ENCODE measurements at regions not wholly inside any gene's neighbourhood (a gene's known extent, or its start where the extent isn't known, plus 50 kb on each side); places are given as distances from the start of the nearest gene placed in this dataset.
"Not testable (repeated sequence)": the region's sequence is repeated elsewhere in the genome, so short reads cannot be mapped to it uniquely, and the experiment has no call there.

GRCh38 chr7:13201628-13202027 is 514.2 kb downstream of the ARL4A start:
- ChIA-PET POLR2A (no interaction called here), CTCF (no interaction called here)
- Mint-ChIP-seq H3K4me1 (no peaks in the 10 kb centered on the region), H3K36me3 (ENCODE audit: low read depth) (no peaks in the 10 kb centered on the region), H3K9me3 (no peaks in the 10 kb centered on the region), H3K27me3 (peaks cover 2% of the 10 kb centered on the region), H3K4me3 (no peak overlapping the region), H3K27ac (no peak overlapping the region)
- no peak for DNase-seq

DNA sequence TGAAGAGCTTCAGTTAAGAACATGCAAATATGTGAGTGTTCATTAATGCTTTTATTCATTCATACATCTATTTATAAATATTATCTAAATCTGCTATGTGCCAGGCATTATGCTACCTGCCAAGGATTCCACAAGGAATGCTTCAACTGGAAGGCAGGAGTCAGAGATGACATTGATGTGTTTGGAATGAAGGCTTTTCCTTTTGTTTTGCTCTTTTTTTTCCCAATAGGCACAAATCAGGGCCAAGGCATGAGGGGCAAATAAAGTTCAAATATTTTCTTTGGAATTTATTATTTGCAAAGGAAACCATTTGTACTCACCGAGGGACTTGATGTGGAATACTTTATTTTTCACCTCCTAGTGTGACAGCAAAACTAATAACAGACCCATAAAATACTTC is 530.3 kb downstream of the ARL4A start:
- no peak overlapping the region for H3K4me3 Mint-ChIP-seq
- ChIA-PET CTCF (interaction anchor here (0.6 kb wide), 1 partner anchor 1027 kb away, joined by 3 read pairs; no protein-coding TSS in a partner anchor), POLR2A (no interaction called here)
- no peaks in the 10 kb centered on the region for H3K4me1 Mint-ChIP-seq
- no peak overlapping the region for H3K27ac Mint-ChIP-seq
- H3K27me3 Mint-ChIP-seq: no peaks in the 10 kb centered on the region
- no peaks in the 10 kb centered on the region for H3K36me3 Mint-ChIP-seq (ENCODE audit: low read depth)
- no peak for DNase-seq
- H3K9me3 Mint-ChIP-seq: no peaks in the 10 kb centered on the region

DNA sequence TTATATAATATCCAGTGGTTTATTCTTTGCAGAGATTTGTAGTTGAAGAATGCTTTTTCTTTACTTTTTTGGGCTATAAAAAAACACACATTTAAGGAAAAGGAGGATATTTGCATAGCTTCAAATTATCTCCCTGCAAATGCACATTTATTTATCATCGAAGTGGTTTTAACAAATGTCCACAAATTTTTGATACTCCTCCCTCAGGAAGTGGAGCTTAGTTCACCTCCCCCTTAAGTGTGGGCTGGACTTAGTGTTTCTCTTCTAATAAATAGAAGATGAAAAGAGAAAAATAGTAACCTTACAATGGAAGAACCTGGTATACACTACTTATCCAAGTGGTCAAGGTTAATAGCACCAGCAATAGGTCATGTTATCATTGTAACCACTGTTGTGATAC is 537.6 kb downstream of the ARL4A start:
- Mint-ChIP-seq H3K4me3 (no peak overlapping the region), H3K27me3 (no peaks in the 10 kb centered on the region), H3K27ac (no peak overlapping the region), H3K4me1 (no peaks in the 10 kb centered on the region), H3K36me3 (ENCODE audit: low read depth) (no peaks in the 10 kb centered on the region), H3K9me3 (no peaks in the 10 kb centered on the region)
- DNase-seq: no peak
- POLR2A ChIA-PET: no interaction called here
- CTCF ChIA-PET: no interaction called here

GRCh38 chr7:13226385-13226784 is 539.0 kb downstream of the ARL4A start:
- ChIA-PET CTCF (no interaction called here), POLR2A (no interaction called here)
- no peaks in the 10 kb centered on the region for H3K36me3 Mint-ChIP-seq (ENCODE audit: low read depth)
- no peaks in the 10 kb centered on the region for H3K4me1 Mint-ChIP-seq
- no peaks in the 10 kb centered on the region for H3K9me3 Mint-ChIP-seq
- H3K27ac Mint-ChIP-seq: no peak overlapping the region
- no peaks in the 10 kb centered on the region for H3K27me3 Mint-ChIP-seq
- H3K4me3 Mint-ChIP-seq: no peak overlapping the region
- DNase-seq: no peak

DNA sequence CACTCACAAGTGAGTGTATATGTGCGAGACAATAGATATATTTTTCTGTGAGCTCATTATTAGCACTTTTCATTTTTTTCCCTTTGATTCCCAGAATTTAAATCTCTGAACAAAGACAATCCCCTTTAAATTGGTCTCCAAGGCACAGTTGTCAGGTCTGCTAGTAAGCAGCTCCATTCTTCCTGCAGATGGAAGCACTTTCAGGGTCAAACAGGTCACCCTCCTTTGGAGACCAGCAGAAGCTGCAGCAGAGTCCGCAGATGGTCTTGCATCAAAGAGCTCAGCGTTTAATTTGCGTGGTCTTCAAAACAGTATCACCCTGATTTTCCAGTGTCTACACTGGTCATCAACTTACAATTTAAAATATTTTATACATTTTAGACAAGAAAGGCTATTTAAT is 543.8 kb downstream of the ARL4A start:
- H3K9me3 Mint-ChIP-seq: no peaks in the 10 kb centered on the region
- H3K36me3 Mint-ChIP-seq (ENCODE audit: low read depth): no peaks in the 10 kb centered on the region
- ChIA-PET CTCF (no interaction called here), POLR2A (no interaction called here)
- H3K27me3 Mint-ChIP-seq: no peaks in the 10 kb centered on the region
- DNase-seq: no peak
- H3K27ac Mint-ChIP-seq: no peak overlapping the region
- no peaks in the 10 kb centered on the region for H3K4me1 Mint-ChIP-seq
- H3K4me3 Mint-ChIP-seq: no peak overlapping the region

- Mint-ChIP-seq H3K9me3 (no peaks in the 10 kb centered on the region), H3K4me1 (no peaks in the 10 kb centered on the region), H3K27me3 (no peaks in the 10 kb centered on the region), H3K27ac (no peak overlapping the region), H3K4me3 (no peak overlapping the region), H3K36me3 (ENCODE audit: low read depth) (no peaks in the 10 kb centered on the region)
- DNase-seq: no peak
- ChIA-PET POLR2A (no interaction called here), CTCF (no interaction called here)
These were observed 548.0 kb downstream of the ARL4A start for GRCh38 chr7:13235436-13235835.

GRCh38 chr7:13236026-13236425 is 548.6 kb downstream of the ARL4A start:
- DNase-seq: no peak
- no peaks in the 10 kb centered on the region for H3K27me3 Mint-ChIP-seq
- H3K27ac Mint-ChIP-seq: no peak overlapping the region
- CTCF ChIA-PET: no interaction called here
- POLR2A ChIA-PET: no interaction called here
- no peaks in the 10 kb centered on the region for H3K4me1 Mint-ChIP-seq
- H3K36me3 Mint-ChIP-seq (ENCODE audit: low read depth): no peaks in the 10 kb centered on the region
- no peaks in the 10 kb centered on the region for H3K9me3 Mint-ChIP-seq
- no peak overlapping the region for H3K4me3 Mint-ChIP-seq

DNA sequence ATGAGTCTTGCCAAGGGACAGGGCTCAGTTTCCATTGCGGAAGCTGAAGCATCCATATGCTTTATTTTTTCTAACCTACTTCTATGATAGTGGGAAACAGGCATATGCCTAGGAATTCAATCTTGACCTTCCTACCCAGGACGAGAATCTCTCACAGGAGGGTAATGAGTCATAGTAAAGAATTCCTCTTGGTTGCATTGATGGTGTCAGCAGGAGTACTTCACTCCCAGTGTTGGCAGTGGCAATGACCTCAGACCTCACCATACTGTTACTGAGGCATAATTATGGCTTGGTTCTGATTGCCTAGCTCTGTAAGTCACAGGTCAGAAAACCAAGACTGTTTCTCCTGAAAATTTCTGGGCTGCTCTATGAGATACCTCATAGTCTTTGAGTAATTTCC is 552.9 kb downstream of the ARL4A start:
- no peaks in the 10 kb centered on the region for H3K9me3 Mint-ChIP-seq
- ChIA-PET CTCF (no interaction called here), POLR2A (no interaction called here)
- H3K36me3 Mint-ChIP-seq (ENCODE audit: low read depth): no peaks in the 10 kb centered on the region
- no peak overlapping the region for H3K4me3 Mint-ChIP-seq
- no peak for DNase-seq
- H3K27me3 Mint-ChIP-seq: no peaks in the 10 kb centered on the region
- H3K4me1 Mint-ChIP-seq: no peaks in the 10 kb centered on the region
- no peak overlapping the region for H3K27ac Mint-ChIP-seq

GRCh38 chr7:13241416-13241815 is 554.0 kb downstream of the ARL4A start:
- H3K36me3 Mint-ChIP-seq (ENCODE audit: low read depth): no peaks in the 10 kb centered on the region
- CTCF ChIA-PET: no interaction called here
- POLR2A ChIA-PET: no interaction called here
- H3K9me3 Mint-ChIP-seq: no peaks in the 10 kb centered on the region
- no peak overlapping the region for H3K4me3 Mint-ChIP-seq
- H3K27ac Mint-ChIP-seq: no peak overlapping the region
- H3K4me1 Mint-ChIP-seq: no peaks in the 10 kb centered on the region
- no peak for DNase-seq
- H3K27me3 Mint-ChIP-seq: no peaks in the 10 kb centered on the region

GRCh38 chr7:13257661-13258060 is 570.2 kb downstream of the ARL4A start:
- Mint-ChIP-seq H3K4me3 (no peak overlapping the region), H3K4me1 (no peaks in the 10 kb centered on the region), H3K36me3 (ENCODE audit: low read depth) (no peaks in the 10 kb centered on the region), H3K27me3 (no peaks in the 10 kb centered on the region), H3K9me3 (no peaks in the 10 kb centered on the region), H3K27ac (no peak overlapping the region)
- POLR2A ChIA-PET: no interaction called here
- DNase-seq: no peak
- CTCF ChIA-PET: no interaction called here

GRCh38 chr7:13258386-13258785 is 571.0 kb downstream of the ARL4A start:
- Mint-ChIP-seq H3K27ac (no peak overlapping the region), H3K4me3 (no peak overlapping the region), H3K9me3 (no peaks in the 10 kb centered on the region), H3K36me3 (ENCODE audit: low read depth) (no peaks in the 10 kb centered on the region), H3K4me1 (no peaks in the 10 kb centered on the region), H3K27me3 (no peaks in the 10 kb centered on the region)
- CTCF ChIA-PET: no interaction called here
- POLR2A ChIA-PET: no interaction called here
- no peak for DNase-seq

DNA sequence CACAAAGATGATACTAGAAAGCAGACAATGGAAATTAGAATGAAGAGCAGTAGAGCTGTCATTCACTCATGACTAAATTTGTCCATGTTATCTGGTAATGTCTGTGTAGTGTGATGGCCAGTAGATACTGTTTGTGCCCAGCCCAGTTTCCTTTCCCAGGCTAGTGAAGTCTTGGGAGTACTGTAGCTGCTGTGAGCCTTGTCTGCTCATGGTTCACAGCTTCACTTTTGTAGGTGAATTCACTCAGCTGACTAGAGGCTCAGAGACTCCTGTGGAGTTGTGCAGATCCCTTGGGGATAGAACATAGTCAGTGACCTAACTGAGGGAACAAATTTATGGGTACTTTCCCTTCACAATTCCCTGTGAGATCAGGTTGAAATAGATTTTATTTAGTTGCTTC is 572.5 kb downstream of the ARL4A start:
- Mint-ChIP-seq H3K9me3 (no peaks in the 10 kb centered on the region), H3K27me3 (no peaks in the 10 kb centered on the region), H3K4me1 (no peaks in the 10 kb centered on the region), H3K36me3 (ENCODE audit: low read depth) (no peaks in the 10 kb centered on the region), H3K27ac (no peak overlapping the region), H3K4me3 (no peak overlapping the region)
- ChIA-PET POLR2A (no interaction called here), CTCF (interaction anchor here (0.9 kb wide), 1 partner anchor 574 kb away, joined by 3 read pairs; no protein-coding TSS in a partner anchor)
- no peak for DNase-seq

GRCh38 chr7:13262929-13263530 is 575.6 kb downstream of the ARL4A start:
- ChIA-PET CTCF (interaction anchor here (1.4 to 2.5 kb wide), 2 partner anchors 577 to 588 kb away, joined by 6 to 9 read pairs; no protein-coding TSS in a partner anchor), POLR2A (no interaction called here)
- Mint-ChIP-seq H3K4me3 (no peak overlapping the region), H3K9me3 (no peaks in the 10 kb centered on the region), H3K27ac (no peak overlapping the region), H3K27me3 (peaks cover 4% of the 10 kb centered on the region), H3K4me1 (no peaks in the 10 kb centered on the region), H3K36me3 (ENCODE audit: low read depth) (no peaks in the 10 kb centered on the region)
- no peak for DNase-seq

- ChIA-PET POLR2A (no interaction called here), CTCF (no interaction called here)
- no peaks in the 10 kb centered on the region for H3K4me1 Mint-ChIP-seq
- no peak for DNase-seq
- no peaks in the 10 kb centered on the region for H3K36me3 Mint-ChIP-seq (ENCODE audit: low read depth)
- H3K27me3 Mint-ChIP-seq: peaks cover 4% of the 10 kb centered on the region
- H3K27ac Mint-ChIP-seq: no peak overlapping the region
- H3K9me3 Mint-ChIP-seq: no peaks in the 10 kb centered on the region
- no peak overlapping the region for H3K4me3 Mint-ChIP-seq
These were observed 577.8 kb downstream of the ARL4A start for GRCh38 chr7:13265271-13265670.

DNA sequence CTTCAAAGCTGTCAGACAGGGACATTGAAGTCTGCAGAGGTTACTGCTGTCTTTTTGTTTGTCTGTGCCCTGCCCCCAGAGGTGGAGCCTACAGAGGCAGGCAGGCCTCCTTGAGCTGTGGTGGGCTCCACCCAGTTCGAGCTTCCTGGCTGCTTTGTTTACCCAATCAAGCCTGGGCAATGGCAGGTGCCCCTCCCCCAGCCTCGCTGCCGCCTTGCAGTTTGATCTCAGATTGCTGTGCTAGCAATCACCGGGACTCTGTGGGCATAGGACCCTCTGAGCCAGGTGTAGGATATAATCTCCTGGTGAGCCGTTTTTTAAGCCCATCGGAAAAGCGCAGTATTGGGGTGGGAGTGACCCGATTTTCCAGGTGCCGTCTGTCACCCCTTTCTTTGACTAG is 586.8 kb downstream of the ARL4A start:
- H3K4me1 Mint-ChIP-seq; H3K27ac Mint-ChIP-seq; POLR2A ChIA-PET; H3K27me3 Mint-ChIP-seq; H3K4me3 Mint-ChIP-seq; CTCF ChIA-PET; DNase-seq; H3K9me3 Mint-ChIP-seq; H3K36me3 Mint-ChIP-seq (ENCODE audit: low read depth): not testable (repeated sequence)
